Spleen (tissue), 7 donors: ENCODE measurements at regions not wholly inside any gene's neighbourhood (a gene's known extent, or its start where the extent isn't known, plus 50 kb on each side); places are given as distances from the start of the nearest gene placed in this dataset.

Experiments used
- CTCF ChIP-seq, 11 experiments: fragments of 200-600 bp in 7 of 11; fragments of 450-650 bp in 4 of 11; sonication (generic) in 4 of 11; IDR thresholded peaks in 8 of 11; conservative IDR thresholded peaks in 3 of 11; 1 replicate in 7 of 11; 2 replicates in 4 of 11; pipeline versions ENCODE4 v1.4.0 to v1.8.0; 2016 to 2021; ENCODE audit warnings: antibody characterized with exemption in 11 of 11, inconsistent platforms in 4 of 11, mild to moderate bottlenecking in 1 of 11
- POLR2A ChIP-seq, 3 donors: fragments of 450-650 bp; IDR thresholded peaks; one replicate each; pipeline ENCODE4 v1.5.1; 2017; ENCODE audit warnings: antibody characterized with exemption in 3 of 3, mild to moderate bottlenecking in 1 of 3
- POLR2AphosphoS5 ChIP-seq, 3 donors: sonication (generic); formaldehyde crosslinking; IDR thresholded peaks; one replicate each; pipeline ENCODE4 v1.5.1; 2017; ENCODE audit warnings: antibody characterized with exemption in 3 of 3
- donor health status: DM: no; HTN: no; CAD: no; lungs with moderate emphysema.
- donor health status: DM: no; HTN: no; CAD: no.
- donor health status: DM: no; HTN: no; CAD: no.

- no peak for TF ChIP-seq POLR2A (IDR thresholded peaks at IDR 0.05)
- TF ChIP-seq CTCF (IDR thresholded peaks at IDR 0.05 in 8 of 11, conservative IDR thresholded peaks at IDR 0.05 in 3 of 11) = no peak
- no peak for TF ChIP-seq POLR2AphosphoS5 (IDR thresholded peaks at IDR 0.05)
These were observed 135.6 kb upstream of the KLHL29 start for GRCh38 chr2:23249348-23249747.
